Activated CD4-positive, alpha-beta memory T cell treated with anti-CD3 and anti-CD28 coated beads, Interleukin-2, amount 10 ng/mL, durations not matched to agents 7 days and 5 days (primary cell): ENCODE measurements at regions not wholly inside any gene's neighbourhood (a gene's known extent, or its start where the extent isn't known, plus 50 kb on each side); places are given as distances from the start of the nearest gene placed in this dataset.

Source experiments
- CTCF ChIA-PET: fragments of 350-600 bp; sonication (Branson Sonifier 250); formaldehyde crosslinking; loops from one replicate; lab custom pipeline; 2021; ENCODE audit warnings: antibody characterized with exemption, inconsistent platforms; lab: Charles Lee
- POLR2A ChIA-PET: fragments of 350-600 bp; sonication (Branson Sonifier 250); formaldehyde crosslinking; loops from one replicate; lab custom pipeline; 2021; ENCODE audit warnings: antibody characterized with exemption; lab: Charles Lee
- DNase-seq: peaks from one replicate; pipeline ENCODE4 v3.0.0-alpha.2; 2020
- H3K27ac Mint-ChIP-seq: one replicate; pipeline ENCODE4 v1.8.0; 2021; ENCODE audit warnings: mild to moderate bottlenecking, mixed read lengths
- H3K27me3 Mint-ChIP-seq: one replicate; pipeline ENCODE4 v1.8.0; 2021; ENCODE audit warnings: mixed read lengths
- H3K36me3 Mint-ChIP-seq: one replicate; pipeline ENCODE4 v1.8.0; 2021; ENCODE audit warnings: low read depth, mixed read lengths
- H3K4me1 Mint-ChIP-seq: one replicate; pipeline ENCODE4 v1.8.0; 2021; ENCODE audit warnings: mixed read lengths
- H3K4me3 Mint-ChIP-seq: one replicate; pipeline ENCODE4 v1.8.0; 2021; ENCODE audit warnings: mild to moderate bottlenecking, mixed read lengths
- H3K9me3 Mint-ChIP-seq: one replicate; pipeline ENCODE4 v1.8.0; 2021; ENCODE audit warnings: mixed read lengths

GRCh38 chrX:6640727-6641126 lies 105.8 kb upstream of the VCX3A start:
- CTCF ChIA-PET = no interaction called here
- no peak overlapping the region for H3K4me3 Mint-ChIP-seq
- H3K27me3 Mint-ChIP-seq = no peaks in the 10 kb centered on the region
- no peak overlapping the region for H3K27ac Mint-ChIP-seq
- no peaks in the 10 kb centered on the region for H3K36me3 Mint-ChIP-seq
- DNase-seq = no peak
- POLR2A ChIA-PET = no interaction called here
- peaks cover 5% of the 10 kb centered on the region for H3K9me3 Mint-ChIP-seq
- H3K4me1 Mint-ChIP-seq = no peaks in the 10 kb centered on the region

GRCh38 chrX:6614506-6614905 lies 79.6 kb upstream of the VCX3A start:
- DNase-seq = no peak
- CTCF ChIA-PET = no interaction called here
- Mint-ChIP-seq H3K4me3 (no peak overlapping the region), H3K4me1 (no peaks in the 10 kb centered on the region), H3K27me3 (no peaks in the 10 kb centered on the region), H3K27ac (no peak overlapping the region), H3K36me3 (no peaks in the 10 kb centered on the region), H3K9me3 (peaks cover under 1% of the 10 kb centered on the region)
- POLR2A ChIA-PET = no interaction called here

- ChIA-PET CTCF (no interaction called here), POLR2A (no interaction called here)
- H3K4me3 Mint-ChIP-seq = no peak overlapping the region
- DNase-seq = no peak
- H3K27me3 Mint-ChIP-seq = no peaks in the 10 kb centered on the region
- H3K9me3 Mint-ChIP-seq = peaks cover 6% of the 10 kb centered on the region
- H3K27ac Mint-ChIP-seq = no peak overlapping the region
- no peaks in the 10 kb centered on the region for H3K4me1 Mint-ChIP-seq
- no peaks in the 10 kb centered on the region for H3K36me3 Mint-ChIP-seq
Measured at GRCh38 chrX:6599230-6599860, 64.4 kb upstream of the VCX3A start.
